Transverse colon (tissue), 4 donors: ENCODE measurements at regions not wholly inside any gene's neighbourhood (a gene's known extent, or its start where the extent isn't known, plus 50 kb on each side); places are given as distances from the start of the nearest gene placed in this dataset.

Source experiments
- EP300 ChIP-seq: sonication (generic); formaldehyde crosslinking; IDR thresholded peaks from one replicate; pipeline ENCODE4 v1.6.1; 2017; ENCODE audit warnings: antibody characterized with exemption, low read depth
- POLR2A ChIP-seq: fragments of 450-650 bp; IDR thresholded peaks from one replicate; pipeline ENCODE4 v1.6.1; 2016; ENCODE audit warnings: antibody characterized with exemption, mild to moderate bottlenecking, moderate library complexity
- POLR2AphosphoS5 ChIP-seq, 3 donors: sonication (generic); formaldehyde crosslinking; IDR thresholded peaks; one replicate each; pipeline ENCODE4 v1.6.1; 2016; ENCODE audit warnings: antibody characterized with exemption in 3 of 3
- TF ChIP-seq, protein P1 (sequence below), 5 experiments: fragments of 200-600 bp in 3 of 5; fragments of 450-650 bp in 2 of 5; sonication (generic) in 3 of 5; IDR thresholded peaks; 1 replicate in 2 of 5; 2 replicates in 3 of 5; pipeline ENCODE4 v1.5.1; 2016 to 2017; ENCODE audit warnings: antibody characterized with exemption in 5 of 5, inconsistent platforms in 3 of 5, mild to moderate bottlenecking in 2 of 5, moderate library complexity in 1 of 5

DNA sequence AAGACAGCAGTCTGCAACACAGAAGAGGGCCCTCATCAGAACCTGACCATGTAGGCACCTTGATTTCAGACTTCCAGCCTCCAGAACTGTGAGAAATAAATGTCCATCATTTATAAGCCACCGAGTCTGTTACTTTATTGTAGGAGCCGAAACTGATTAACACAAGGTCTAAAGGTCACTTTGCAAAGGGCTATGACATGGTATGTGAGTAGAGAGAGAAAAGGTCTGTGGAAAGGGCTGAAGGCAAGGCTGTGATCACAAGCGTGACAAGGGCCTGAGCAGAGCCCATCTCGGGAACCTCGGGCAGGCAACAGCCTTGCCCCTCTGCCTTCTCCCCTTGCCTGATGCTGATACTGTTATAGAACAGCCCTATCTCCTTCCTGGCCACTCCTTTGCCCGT lies 73.4 kb upstream of the TEAD1 start:
- TF ChIP-seq, protein P1, sequence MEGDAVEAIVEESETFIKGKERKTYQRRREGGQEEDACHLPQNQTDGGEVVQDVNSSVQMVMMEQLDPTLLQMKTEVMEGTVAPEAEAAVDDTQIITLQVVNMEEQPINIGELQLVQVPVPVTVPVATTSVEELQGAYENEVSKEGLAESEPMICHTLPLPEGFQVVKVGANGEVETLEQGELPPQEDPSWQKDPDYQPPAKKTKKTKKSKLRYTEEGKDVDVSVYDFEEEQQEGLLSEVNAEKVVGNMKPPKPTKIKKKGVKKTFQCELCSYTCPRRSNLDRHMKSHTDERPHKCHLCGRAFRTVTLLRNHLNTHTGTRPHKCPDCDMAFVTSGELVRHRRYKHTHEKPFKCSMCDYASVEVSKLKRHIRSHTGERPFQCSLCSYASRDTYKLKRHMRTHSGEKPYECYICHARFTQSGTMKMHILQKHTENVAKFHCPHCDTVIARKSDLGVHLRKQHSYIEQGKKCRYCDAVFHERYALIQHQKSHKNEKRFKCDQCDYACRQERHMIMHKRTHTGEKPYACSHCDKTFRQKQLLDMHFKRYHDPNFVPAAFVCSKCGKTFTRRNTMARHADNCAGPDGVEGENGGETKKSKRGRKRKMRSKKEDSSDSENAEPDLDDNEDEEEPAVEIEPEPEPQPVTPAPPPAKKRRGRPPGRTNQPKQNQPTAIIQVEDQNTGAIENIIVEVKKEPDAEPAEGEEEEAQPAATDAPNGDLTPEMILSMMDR (IDR thresholded peaks at IDR 0.05): no peak
- TF ChIP-seq POLR2AphosphoS5 (IDR thresholded peaks at IDR 0.05) (no peak), POLR2A (no peak), EP300 (no peak)
